Mesodermal cell (in vitro differentiated cells): ENCODE measurements at regions not wholly inside any gene's neighbourhood (a gene's known extent, or its start where the extent isn't known, plus 50 kb on each side); places are given as distances from the start of the nearest gene placed in this dataset.

Experiments used
- H3K27ac ChIP-seq: 2 replicates; pipeline ENCODE4 v1.7.0; 2013; ENCODE audit warnings: mild to moderate bottlenecking, low read depth, low read length, moderate library complexity; ENCODE audit not compliant: severe bottlenecking
- H3K36me3 ChIP-seq: 2 replicates; pipeline ENCODE4 v1.7.1; 2013; ENCODE audit warnings: mild to moderate bottlenecking, low read length, moderate library complexity; ENCODE audit not compliant: control insufficient read depth, insufficient read depth
- H3K4me1 ChIP-seq: one replicate; pipeline ENCODE4 v1.7.1; 2013; ENCODE audit warnings: mild to moderate bottlenecking, low read length; ENCODE audit not compliant: insufficient read depth, control insufficient read depth, poor library complexity, severe bottlenecking
- H3K4me3 ChIP-seq: 2 replicates; pipeline ENCODE4 v1.7.0; 2013; ENCODE audit warnings: low read length, control low read depth, mild to moderate bottlenecking; ENCODE audit not compliant: insufficient read depth, poor library complexity, severe bottlenecking; ENCODE audit errors: extremely low read depth
- H3K9me3 ChIP-seq: 2 replicates; pipeline ENCODE4 v1.7.1; 2013; ENCODE audit warnings: mild to moderate bottlenecking, low read length, moderate library complexity; ENCODE audit not compliant: control insufficient read depth
- WGBS, 2 experiments: methylation state at CpG; one replicate each; pipeline ENCODE4 v1.1.5; 2013; ENCODE audit warnings: missing lambda C conversion rate in 2 of 2; ENCODE audit not compliant: insufficient coverage in 2 of 2; 5-methylcytosine and 5-hydroxymethylcytosine counted together

DNA sequence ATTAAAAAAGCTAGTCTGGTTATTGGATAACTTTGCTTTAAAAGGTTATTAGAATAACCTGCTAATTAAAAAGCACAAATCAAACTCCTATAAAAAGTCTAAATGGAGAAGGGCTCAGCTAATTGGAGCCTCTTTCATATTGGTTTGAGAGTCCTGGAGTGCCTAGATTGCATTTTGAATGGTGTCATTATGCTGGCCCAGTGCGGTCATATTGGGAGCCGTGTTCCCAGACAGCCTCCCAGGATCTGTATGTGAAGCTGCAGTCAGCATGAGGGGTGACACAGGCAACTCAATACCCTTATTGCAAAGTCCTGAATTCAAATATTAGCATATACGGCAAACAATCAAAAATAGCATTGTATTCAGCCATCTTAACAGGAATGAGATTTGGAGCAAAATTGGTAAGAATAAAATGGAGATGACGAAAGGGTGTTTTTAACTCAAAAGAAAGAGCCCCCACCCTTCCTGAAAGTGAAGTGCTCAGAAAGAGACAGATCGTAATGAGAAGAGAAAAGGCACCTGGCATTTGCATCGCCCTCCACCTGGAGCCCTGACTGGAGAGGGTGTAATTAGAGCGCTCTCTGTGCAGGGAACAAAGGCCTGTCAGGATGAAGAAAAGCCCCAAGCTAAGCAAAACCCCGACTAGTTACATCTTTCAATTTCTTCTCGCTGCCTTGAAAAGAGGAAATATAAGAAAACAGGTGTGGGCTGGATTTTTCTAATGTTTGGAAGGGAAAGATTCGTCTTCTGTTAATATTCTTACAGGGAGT, 621.0 kb upstream of the ADAMTS16 start:
- H3K36me3 ChIP-seq, result no peaks in the 10 kb centered on the region
- 73 to 94% methylated on average over 2 of the region's 10 CpGs for WGBS, 2 experiments
- no peaks in the 10 kb centered on the region for H3K4me1 ChIP-seq
- no peak overlapping the region for H3K4me3 ChIP-seq
- no peak overlapping the region for H3K27ac ChIP-seq
- no peaks in the 10 kb centered on the region for H3K9me3 ChIP-seq

- WGBS, 2 experiments, result no CpG with 5 or more reads among the region's 1 CpG
- H3K36me3 ChIP-seq, result no peaks in the 10 kb centered on the region
- no peak overlapping the region for H3K4me3 ChIP-seq
- no peak overlapping the region for H3K27ac ChIP-seq
- no peaks in the 10 kb centered on the region for H3K9me3 ChIP-seq
- H3K4me1 ChIP-seq, result no peaks in the 10 kb centered on the region
Measured at GRCh38 chr5:4520559-4520958, 619.6 kb upstream of the ADAMTS16 start.

DNA sequence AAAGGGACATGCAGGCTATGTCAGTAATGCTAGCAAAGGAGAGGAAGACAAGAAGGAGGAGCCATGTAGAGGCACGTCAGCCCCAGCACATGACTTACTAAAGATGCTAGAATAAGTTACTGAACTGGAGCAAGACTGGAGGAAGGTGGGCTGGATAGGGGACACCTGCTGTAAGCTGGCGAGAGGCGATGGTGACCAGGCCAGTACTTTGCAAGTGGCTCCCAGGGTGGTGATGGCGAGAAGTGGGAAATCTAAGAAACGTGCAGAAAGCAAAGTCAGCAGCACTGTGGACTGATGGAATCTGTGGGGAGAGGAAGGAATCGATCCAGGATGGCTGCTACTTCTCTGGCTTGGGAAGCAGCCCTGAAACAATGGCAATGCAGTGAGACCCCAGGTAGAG, 617.1 kb upstream of the ADAMTS16 start:
- WGBS, 2 experiments, result 85 to 90% methylated on average over 5 to 6 of the region's 6 CpGs
- no peaks in the 10 kb centered on the region for H3K4me1 ChIP-seq
- H3K27ac ChIP-seq, result no peak overlapping the region
- no peaks in the 10 kb centered on the region for H3K36me3 ChIP-seq
- H3K9me3 ChIP-seq, result no peaks in the 10 kb centered on the region
- H3K4me3 ChIP-seq, result no peak overlapping the region

- Histone ChIP-seq H3K9me3 (no peaks in the 10 kb centered on the region), H3K27ac (peak overlapping the region; percentile 5), H3K4me3 (no peak overlapping the region), H3K4me1 (peaks cover 7% of the 10 kb centered on the region), H3K36me3 (no peaks in the 10 kb centered on the region)
- WGBS, 2 experiments, result 93 to 95% methylated on average over 6 to 7 of the region's 10 CpGs
Measured at GRCh38 chr5:4531756-4532704, 608.1 kb upstream of the ADAMTS16 start.

- Histone ChIP-seq H3K27ac (no peak overlapping the region), H3K9me3 (no peaks in the 10 kb centered on the region), H3K4me1 (peaks cover 7% of the 10 kb centered on the region), H3K36me3 (no peaks in the 10 kb centered on the region), H3K4me3 (no peak overlapping the region)
- WGBS, 2 experiments, result 100% methylated on average over 2 of the region's 6 CpGs; no CpG with 5 or more reads in 1 of the 2 experiments
Measured at GRCh38 chr5:4532705-4533080, 607.4 kb upstream of the ADAMTS16 start.

- H3K27ac ChIP-seq, result no peak overlapping the region
- no peak overlapping the region for H3K4me3 ChIP-seq
- peaks cover 7% of the 10 kb centered on the region for H3K4me1 ChIP-seq
- 100% methylated on average over 1 of the region's 3 CpGs for WGBS, 2 experiments
- no peaks in the 10 kb centered on the region for H3K36me3 ChIP-seq
- no peaks in the 10 kb centered on the region for H3K9me3 ChIP-seq
Measured at GRCh38 chr5:4533457-4534105, 606.5 kb upstream of the ADAMTS16 start.

DNA sequence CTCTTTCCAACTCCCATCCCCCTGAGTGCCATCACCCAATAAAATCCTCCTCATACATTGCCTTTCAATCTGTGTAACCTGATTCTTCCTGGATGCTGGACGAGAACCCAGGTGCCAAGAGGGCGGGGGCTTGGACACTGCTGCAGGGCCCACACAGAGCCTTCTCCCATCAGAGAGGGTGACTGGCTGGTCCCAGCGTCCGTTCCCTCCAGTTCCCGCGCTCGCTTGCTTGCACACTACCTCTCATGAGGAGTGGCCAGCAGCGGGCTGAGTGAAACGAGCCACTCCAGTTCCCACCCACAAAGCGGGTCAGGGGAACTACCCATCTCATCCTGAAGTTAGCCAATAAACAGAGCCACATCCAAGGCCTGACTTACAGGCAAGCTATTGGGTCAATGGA, 602.6 kb upstream of the ADAMTS16 start:
- H3K36me3 ChIP-seq, result no peaks in the 10 kb centered on the region
- no peaks in the 10 kb centered on the region for H3K9me3 ChIP-seq
- 85 to 89% methylated on average over 9 to 10 of the region's 10 CpGs for WGBS, 2 experiments
- H3K4me3 ChIP-seq, result no peak overlapping the region
- H3K27ac ChIP-seq, result no peak overlapping the region
- H3K4me1 ChIP-seq, result peaks cover 12% of the 10 kb centered on the region

DNA sequence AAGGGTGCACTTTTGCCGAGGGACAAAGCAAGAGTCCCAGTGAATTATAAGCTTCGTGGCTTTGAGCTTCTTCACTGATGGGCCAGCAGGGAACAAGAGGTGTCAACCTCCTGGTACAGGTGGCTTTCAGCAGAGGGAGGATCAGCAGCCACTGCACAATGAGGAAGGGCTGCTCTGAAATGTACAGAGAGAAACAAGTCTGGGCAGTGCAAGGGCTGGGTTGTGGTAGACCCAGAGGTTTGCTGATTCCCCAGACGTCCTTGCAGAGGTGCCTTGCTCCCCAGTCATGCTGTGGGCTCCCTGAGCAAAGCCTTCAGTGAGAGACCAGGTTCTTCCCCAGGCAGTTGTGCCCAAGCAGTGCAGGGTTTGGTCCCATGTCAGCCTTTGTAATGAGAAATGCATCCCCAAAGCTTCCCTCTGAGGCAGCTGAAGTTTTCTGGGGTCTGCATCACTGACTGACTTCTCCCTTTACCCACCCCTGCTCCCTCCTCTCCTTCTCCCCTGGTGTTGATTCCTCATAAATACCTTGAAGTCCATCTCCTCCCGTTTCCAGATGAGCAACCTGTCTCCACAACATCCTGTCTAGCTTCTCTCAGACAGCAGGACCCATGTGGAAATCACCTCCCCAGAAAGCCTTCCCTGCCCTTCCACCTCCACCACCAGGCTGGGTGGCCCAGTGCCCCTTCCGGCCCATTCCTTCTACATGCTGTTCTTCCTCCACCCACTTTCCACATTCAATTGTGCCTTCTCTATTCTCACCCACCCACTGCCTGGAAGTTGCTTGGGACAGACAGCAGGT, 599.6 kb upstream of the ADAMTS16 start:
- Histone ChIP-seq H3K36me3 (no peaks in the 10 kb centered on the region), H3K9me3 (no peaks in the 10 kb centered on the region), H3K4me3 (no peak overlapping the region), H3K4me1 (peaks cover 5% of the 10 kb centered on the region), H3K27ac (no peak overlapping the region)
- WGBS, 2 experiments, result 83 to 92% methylated on average over 4 to 5 of the region's 5 CpGs

GRCh38 chr5:4541334-4541733, 598.8 kb upstream of the ADAMTS16 start:
- Histone ChIP-seq H3K36me3 (no peaks in the 10 kb centered on the region), H3K4me1 (peaks cover 5% of the 10 kb centered on the region), H3K4me3 (no peak overlapping the region), H3K9me3 (no peaks in the 10 kb centered on the region), H3K27ac (no peak overlapping the region)
- WGBS, 2 experiments, result 89% methylated on average over 1 of the region's 4 CpGs; no CpG with 5 or more reads in 1 of the 2 experiments
